Erythroblast (primary cell): ENCODE measurements at regions not wholly inside any gene's neighbourhood (a gene's known extent, or its start where the extent isn't known, plus 50 kb on each side); places are given as distances from the start of the nearest gene placed in this dataset.

Source experiments
- GATA1 ChIP-seq: IDR thresholded peaks from 2 replicates; pipeline ENCODE4 v1.6.1; 2011; ENCODE audit warnings: low read depth, mild to moderate bottlenecking, control low read depth, low read length, moderate library complexity
- POLR2A ChIP-seq: IDR thresholded peaks from 2 replicates; pipeline ENCODE4 v1.6.1; 2011; ENCODE audit warnings: mild to moderate bottlenecking, low read length

- TF ChIP-seq POLR2A: no peak
- TF ChIP-seq GATA1: no peak
These were observed 166.8 kb upstream of the LPP start for GRCh38 chr3:187987187-187987586.
